ENCODE measurements at regions not wholly inside any gene's neighbourhood (a gene's known extent, or its start where the extent isn't known, plus 50 kb on each side); places are given as distances from the start of the nearest gene placed in this dataset.

- TF ChIP-seq, protein P1, sequence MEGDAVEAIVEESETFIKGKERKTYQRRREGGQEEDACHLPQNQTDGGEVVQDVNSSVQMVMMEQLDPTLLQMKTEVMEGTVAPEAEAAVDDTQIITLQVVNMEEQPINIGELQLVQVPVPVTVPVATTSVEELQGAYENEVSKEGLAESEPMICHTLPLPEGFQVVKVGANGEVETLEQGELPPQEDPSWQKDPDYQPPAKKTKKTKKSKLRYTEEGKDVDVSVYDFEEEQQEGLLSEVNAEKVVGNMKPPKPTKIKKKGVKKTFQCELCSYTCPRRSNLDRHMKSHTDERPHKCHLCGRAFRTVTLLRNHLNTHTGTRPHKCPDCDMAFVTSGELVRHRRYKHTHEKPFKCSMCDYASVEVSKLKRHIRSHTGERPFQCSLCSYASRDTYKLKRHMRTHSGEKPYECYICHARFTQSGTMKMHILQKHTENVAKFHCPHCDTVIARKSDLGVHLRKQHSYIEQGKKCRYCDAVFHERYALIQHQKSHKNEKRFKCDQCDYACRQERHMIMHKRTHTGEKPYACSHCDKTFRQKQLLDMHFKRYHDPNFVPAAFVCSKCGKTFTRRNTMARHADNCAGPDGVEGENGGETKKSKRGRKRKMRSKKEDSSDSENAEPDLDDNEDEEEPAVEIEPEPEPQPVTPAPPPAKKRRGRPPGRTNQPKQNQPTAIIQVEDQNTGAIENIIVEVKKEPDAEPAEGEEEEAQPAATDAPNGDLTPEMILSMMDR (IDR thresholded peaks at IDR 0.05): no peak
- no peak for TF ChIP-seq POLR2A (IDR thresholded peaks at IDR 0.05)
These were observed 499.3 kb upstream of the TMEM132C start for GRCh38 chr12:127767656-127768055.

All from heart left ventricle (tissue), 13 donors.